Neural crest cell (in vitro differentiated cells): ENCODE measurements at regions not wholly inside any gene's neighbourhood (a gene's known extent, or its start where the extent isn't known, plus 50 kb on each side); places are given as distances from the start of the nearest gene placed in this dataset.

Experiments used
- DNase-seq: peaks from one replicate; pipeline ENCODE4 v3.0.0; 2021; ENCODE audit warnings: low read depth, mixed read lengths, low spot score
- H3K27ac Mint-ChIP-seq: one replicate; pipeline ENCODE4 v1.8.0; 2021; ENCODE audit warnings: mild to moderate bottlenecking, mixed read lengths; ENCODE audit not compliant: unreplicated experiment
- H3K27me3 Mint-ChIP-seq: 2 replicates; pipeline ENCODE4 v1.8.0; 2021; ENCODE audit warnings: low read depth, mild to moderate bottlenecking, mixed read lengths
- H3K36me3 Mint-ChIP-seq: 2 replicates; pipeline ENCODE4 v1.8.0; 2021; ENCODE audit warnings: low read depth, mild to moderate bottlenecking, mixed read lengths
- H3K4me1 Mint-ChIP-seq: 2 replicates; pipeline ENCODE4 v1.8.0; 2021; ENCODE audit warnings: mixed read lengths
- H3K4me3 Mint-ChIP-seq: one replicate; pipeline ENCODE4 v1.8.0; 2021; ENCODE audit warnings: mild to moderate bottlenecking, mixed read lengths
- H3K9me3 Mint-ChIP-seq: 2 replicates; pipeline ENCODE4 v1.8.0; 2021; ENCODE audit warnings: mixed read lengths
- CTCF ChIP-seq: fragments of 200-600 bp; sonication (generic); conservative IDR thresholded peaks from 2 replicates; pipeline ENCODE4 v1.5.0; 2021; ENCODE audit warnings: antibody characterized with exemption, mild to moderate bottlenecking

- Mint-ChIP-seq H3K9me3 (peaks cover 6% of the 10 kb centered on the region), H3K4me1 (peaks cover 7% of the 10 kb centered on the region), H3K4me3 (no peak overlapping the region), H3K27me3 (no peaks in the 10 kb centered on the region), H3K27ac (no peak overlapping the region), H3K36me3 (no peaks in the 10 kb centered on the region)
- no peak for TF ChIP-seq CTCF
- no peak for DNase-seq
Measured at GRCh38 chr2:108076527-108076926, 90.2 kb downstream of the SLC5A7 start.

DNA sequence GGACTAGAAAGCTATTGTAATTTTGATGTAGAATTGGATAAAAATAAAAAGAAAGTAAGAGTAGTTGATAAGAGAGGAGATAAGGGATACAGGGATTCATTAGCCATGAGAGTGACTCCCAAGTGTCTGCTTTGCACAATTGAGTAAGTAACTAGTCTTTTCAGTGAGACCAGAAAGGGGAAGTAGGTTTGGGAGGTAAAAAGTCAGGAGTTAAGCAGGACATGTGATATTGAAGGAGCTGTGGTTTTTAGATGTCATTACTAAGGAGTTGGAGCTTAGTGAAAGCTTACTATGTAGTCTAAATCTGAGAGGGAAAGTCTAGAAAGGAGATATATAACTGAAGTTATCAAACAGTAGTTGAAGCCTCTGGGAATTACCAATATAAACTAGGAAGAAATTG, 93.4 kb downstream of the SLC5A7 start:
- no peak for TF ChIP-seq CTCF
- Mint-ChIP-seq H3K27ac (no peak overlapping the region), H3K27me3 (no peaks in the 10 kb centered on the region), H3K36me3 (no peaks in the 10 kb centered on the region), H3K4me1 (no peaks in the 10 kb centered on the region), H3K4me3 (no peak overlapping the region), H3K9me3 (peaks cover 6% of the 10 kb centered on the region)
- no peak for DNase-seq

DNA sequence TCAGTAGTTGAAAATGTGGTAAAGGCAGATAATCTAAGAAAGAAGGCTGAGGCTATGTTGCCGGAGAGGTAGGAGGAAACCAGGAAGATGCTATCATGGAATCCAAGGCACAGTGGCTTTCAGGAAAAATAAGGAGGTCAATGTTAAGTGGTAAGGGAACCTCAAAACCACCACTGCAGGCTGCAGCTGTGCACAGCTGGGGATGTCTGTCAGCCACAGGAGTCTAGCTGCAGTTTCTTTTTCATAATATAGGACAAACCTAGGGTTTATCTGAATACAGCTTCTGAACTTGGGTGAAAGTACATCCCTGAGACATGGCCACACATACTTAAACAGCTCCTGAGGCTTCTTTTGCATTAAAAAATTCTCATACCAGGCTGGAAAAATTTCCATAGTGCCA, 93.9 kb downstream of the SLC5A7 start:
- Mint-ChIP-seq H3K4me1 (no peaks in the 10 kb centered on the region), H3K36me3 (no peaks in the 10 kb centered on the region), H3K27ac (no peak overlapping the region), H3K4me3 (no peak overlapping the region), H3K9me3 (peaks cover 6% of the 10 kb centered on the region), H3K27me3 (no peaks in the 10 kb centered on the region)
- DNase-seq = no peak
- no peak for TF ChIP-seq CTCF

- no peak for TF ChIP-seq CTCF
- no peak overlapping the region for H3K4me3 Mint-ChIP-seq
- no peak for DNase-seq
- no peaks in the 10 kb centered on the region for H3K4me1 Mint-ChIP-seq
- H3K9me3 Mint-ChIP-seq = peaks cover 3% of the 10 kb centered on the region
- no peak overlapping the region for H3K27ac Mint-ChIP-seq
- peaks cover 4% of the 10 kb centered on the region for H3K27me3 Mint-ChIP-seq
- no peaks in the 10 kb centered on the region for H3K36me3 Mint-ChIP-seq
Measured at GRCh38 chr2:108082978-108083377, 96.7 kb downstream of the SLC5A7 start.

GRCh38 chr2:108084311-108084710, 98.0 kb downstream of the SLC5A7 start:
- Mint-ChIP-seq H3K36me3 (no peaks in the 10 kb centered on the region), H3K4me3 (no peak overlapping the region), H3K27me3 (peaks cover 4% of the 10 kb centered on the region), H3K27ac (no peak overlapping the region), H3K4me1 (no peaks in the 10 kb centered on the region), H3K9me3 (peaks cover 3% of the 10 kb centered on the region)
- TF ChIP-seq CTCF = no peak
- DNase-seq = no peak

- H3K9me3 Mint-ChIP-seq = no peaks in the 10 kb centered on the region
- no peaks in the 10 kb centered on the region for H3K36me3 Mint-ChIP-seq
- no peaks in the 10 kb centered on the region for H3K27me3 Mint-ChIP-seq
- no peaks in the 10 kb centered on the region for H3K4me1 Mint-ChIP-seq
- no peak for TF ChIP-seq CTCF
- no peak overlapping the region for H3K27ac Mint-ChIP-seq
- no peak overlapping the region for H3K4me3 Mint-ChIP-seq
- DNase-seq = no peak
Measured at GRCh38 chr2:108092886-108093285, 106.6 kb downstream of the SLC5A7 start.
